H1 (cell line): ENCODE measurements at regions not wholly inside any gene's neighbourhood (a gene's known extent, or its start where the extent isn't known, plus 50 kb on each side); places are given as distances from the start of the nearest gene placed in this dataset.

Source experiments
- CBX5 ChIP-seq: fragments of 300-800, 300-1000 bp; sonication (generic); IDR thresholded peaks from 2 replicates; pipeline ENCODE4 v1.7.1; 2016; ENCODE audit warnings: antibody characterized with exemption, low read length, low read depth
- CHD2 ChIP-seq: IDR thresholded peaks from 2 replicates; pipeline ENCODE4 v1.6.1; 2012; ENCODE audit warnings: low read length, improper control_type of control experiment
- EGR1 ChIP-seq: IDR thresholded peaks from 2 replicates; pipeline ENCODE4 v1.6.1; 2011; ENCODE audit warnings: low read depth, low read length, borderline replicate concordance
- EZH2 ChIP-seq: fragments of 200-600 bp; sonication (generic); IDR thresholded peaks from 2 replicates; pipeline ENCODE4 v1.7.1; 2012; ENCODE audit warnings: low read depth, mild to moderate bottlenecking, moderate library complexity, low read length, inconsistent platforms; ENCODE audit not compliant: severe bottlenecking
- POLR2A ChIP-seq, 2 experiments: IDR thresholded peaks; 1 replicate in 1 of 2; 2 replicates in 1 of 2; pipeline ENCODE4 v1.6.1; 2011; ENCODE audit warnings: low read depth in 2 of 2, low read length in 2 of 2, mild to moderate bottlenecking in 2 of 2; ENCODE audit errors: control extremely low read depth in 1 of 2
- RAD21 ChIP-seq, 2 experiments: IDR thresholded peaks in 1 of 2; conservative IDR thresholded peaks in 1 of 2; 2 replicates each; pipeline ENCODE4 v1.6.1; 2011; ENCODE audit warnings: low read depth in 2 of 2, low read length in 2 of 2, improper control_type of control experiment in 1 of 2, inconsistent platforms in 1 of 2, mild to moderate bottlenecking in 1 of 2, moderate library complexity in 1 of 2
- RFX5 ChIP-seq: IDR thresholded peaks from 2 replicates; pipeline ENCODE4 v1.6.1; 2011; ENCODE audit warnings: low read depth, low read length, improper control_type of control experiment, borderline replicate concordance
- RXRA ChIP-seq: IDR thresholded peaks from 2 replicates; pipeline ENCODE4 v1.6.1; 2011; ENCODE audit warnings: low read depth, mild to moderate bottlenecking, low read length, moderate library complexity; ENCODE audit not compliant: insufficient read depth
- TAF1 ChIP-seq: IDR thresholded peaks from 2 replicates; pipeline ENCODE4 v1.6.1; 2011; ENCODE audit warnings: mild to moderate bottlenecking, low read depth, low read length
- USF2 ChIP-seq: IDR thresholded peaks from 2 replicates; pipeline ENCODE4 v1.6.1; 2011; ENCODE audit warnings: low read length, improper control_type of control experiment
- YY1 ChIP-seq: IDR thresholded peaks from 2 replicates; pipeline ENCODE4 v1.6.1; 2011; ENCODE audit warnings: low read depth, mild to moderate bottlenecking, low read length

GRCh38 chr3:6491768-6492167 lies 369.1 kb upstream of the GRM7 start:
- TF ChIP-seq RFX5: no peak
- TF ChIP-seq YY1: no peak
- no peak for TF ChIP-seq RAD21 (IDR thresholded peaks at IDR 0.05 in 1 of 2, conservative IDR thresholded peaks at IDR 0.05 in 1 of 2; ENCODE audit: low read depth in 2 of 2, low read length in 2 of 2)
- no peak for TF ChIP-seq CHD2
- no peak for TF ChIP-seq EZH2
- no peak for TF ChIP-seq EGR1
- no peak for TF ChIP-seq CBX5
- TF ChIP-seq RXRA: no peak
- TF ChIP-seq USF2: no peak
- no peak for TF ChIP-seq TAF1
- TF ChIP-seq POLR2A (IDR thresholded peaks at IDR 0.05; ENCODE audit: control extremely low read depth in 1 of 2, low read depth in 2 of 2, low read length in 2 of 2): no peak
